ENCODE measurements at regions not wholly inside any gene's neighbourhood (a gene's known extent, or its start where the extent isn't known, plus 50 kb on each side); places are given as distances from the start of the nearest gene placed in this dataset.

- DNase-seq: no peak
Measured at GRCh38 chr7:85883-86515, 106.4 kb upstream of the FAM20C start.

- DNase-seq: no peak
Measured at GRCh38 chr7:86629-87028, 105.7 kb upstream of the FAM20C start.

GRCh38 chr7:87047-87446, 105.3 kb upstream of the FAM20C start:
- DNase-seq: no peak

- no peak for DNase-seq
Measured at GRCh38 chr7:87671-88070, 104.7 kb upstream of the FAM20C start.

GRCh38 chr7:88095-88926, 104.1 kb upstream of the FAM20C start:
- DNase-seq: no peak

- no peak for DNase-seq
Measured at GRCh38 chr7:88927-89231, 103.5 kb upstream of the FAM20C start.

- no peak for DNase-seq
Measured at GRCh38 chr7:89232-90019, 102.9 kb upstream of the FAM20C start.

GRCh38 chr7:90111-91063, 102.0 kb upstream of the FAM20C start:
- no peak for DNase-seq

- DNase-seq: no peak
Measured at GRCh38 chr7:91396-92175, 100.8 kb upstream of the FAM20C start.

- DNase-seq: peak; percentile 14
Measured at GRCh38 chr7:92231-92674, 100.1 kb upstream of the FAM20C start.

- no peak for DNase-seq
Measured at GRCh38 chr7:92888-93672, 99.3 kb upstream of the FAM20C start.

GRCh38 chr7:94251-94801, 98.0 kb upstream of the FAM20C start:
- no peak for DNase-seq

GRCh38 chr7:95180-95862, 97.0 kb upstream of the FAM20C start:
- no peak for DNase-seq

GRCh38 chr7:95863-96260, 96.5 kb upstream of the FAM20C start:
- DNase-seq: no peak

- DNase-seq: no peak
Measured at GRCh38 chr7:96861-97260, 95.5 kb upstream of the FAM20C start.

- no peak for DNase-seq
Measured at GRCh38 chr7:97310-97841, 95.0 kb upstream of the FAM20C start.

GRCh38 chr7:101146-102046, 91.0 kb upstream of the FAM20C start:
- DNase-seq: no peak

GRCh38 chr7:102047-102711, 90.2 kb upstream of the FAM20C start:
- DNase-seq: no peak
